GM21825 (cell line): ENCODE measurements at regions not wholly inside any gene's neighbourhood (a gene's known extent, or its start where the extent isn't known, plus 50 kb on each side); places are given as distances from the start of the nearest gene placed in this dataset.
"Not testable (repeated sequence)": the region's sequence is repeated elsewhere in the genome, so short reads cannot be mapped to it uniquely, and the experiment has no call there.

ENCODE experiments used
- ATAC-seq: cut with Tn5 transposase; IDR thresholded peaks from one replicate; pipeline ENCODE4 v1.9.1; 2021; ENCODE audit warnings: mild to moderate bottlenecking, moderate library complexity; ENCODE audit not compliant: unreplicated experiment

DNA sequence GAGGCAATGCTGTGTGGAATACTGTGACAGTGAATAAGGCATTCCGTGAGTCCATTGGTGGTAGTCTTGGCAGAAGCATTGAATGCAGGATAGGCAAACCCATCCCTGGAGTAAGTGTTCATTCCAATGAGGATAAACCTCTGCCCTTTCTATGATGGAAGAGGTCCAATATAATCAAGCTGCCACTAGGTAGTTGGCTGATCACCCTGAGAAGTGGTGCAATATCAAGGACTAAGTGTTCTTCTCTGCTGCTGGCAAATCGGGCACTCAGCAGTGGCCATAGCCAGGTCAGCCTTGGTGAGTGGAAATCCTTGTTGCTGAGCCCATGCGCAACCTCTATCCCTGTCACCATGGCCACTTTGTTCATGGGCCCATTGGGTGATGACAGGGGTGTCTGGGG lies 70.1 kb downstream of the FBXO4 start:
- ATAC-seq, result no peak

DNA sequence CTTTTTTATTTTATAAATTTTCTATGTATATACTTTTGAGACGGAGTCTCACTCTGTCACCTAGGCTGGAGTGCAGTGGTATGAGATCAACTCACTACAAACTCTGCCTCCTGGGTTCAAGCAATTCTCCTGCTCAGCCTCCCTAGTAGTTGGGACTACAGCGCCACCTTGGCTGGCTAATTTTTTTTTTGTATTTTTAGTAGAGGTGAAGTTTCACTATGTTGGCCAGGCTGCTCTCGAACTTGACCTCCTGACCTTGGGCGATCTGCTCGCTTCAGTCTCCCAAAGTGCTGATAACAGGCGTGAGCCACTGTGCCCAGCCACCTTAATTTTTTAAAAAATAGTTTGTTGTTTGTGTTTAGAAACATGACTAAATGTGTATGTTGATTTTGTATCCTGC lies 76.6 kb downstream of the FBXO4 start:
- ATAC-seq, result no peak

DNA sequence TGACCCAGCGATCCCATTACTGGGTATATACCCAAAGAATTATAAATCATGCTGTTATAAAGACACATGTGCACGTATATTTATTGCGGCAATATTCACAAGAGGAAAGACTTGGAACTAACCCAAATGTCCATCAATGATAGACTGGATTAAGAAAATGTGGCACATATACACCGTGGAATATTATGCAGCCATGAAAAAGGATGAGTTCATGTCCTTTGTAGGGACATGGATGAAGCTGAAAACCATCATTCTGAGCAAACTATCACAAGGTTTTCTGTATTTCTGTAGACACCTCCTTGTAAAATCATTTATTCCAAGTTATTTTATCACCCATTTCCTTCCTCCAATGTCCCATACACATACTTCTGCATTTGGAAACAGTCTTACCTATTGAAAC lies 78.8 kb downstream of the FBXO4 start:
- not testable (repeated sequence) for ATAC-seq

DNA sequence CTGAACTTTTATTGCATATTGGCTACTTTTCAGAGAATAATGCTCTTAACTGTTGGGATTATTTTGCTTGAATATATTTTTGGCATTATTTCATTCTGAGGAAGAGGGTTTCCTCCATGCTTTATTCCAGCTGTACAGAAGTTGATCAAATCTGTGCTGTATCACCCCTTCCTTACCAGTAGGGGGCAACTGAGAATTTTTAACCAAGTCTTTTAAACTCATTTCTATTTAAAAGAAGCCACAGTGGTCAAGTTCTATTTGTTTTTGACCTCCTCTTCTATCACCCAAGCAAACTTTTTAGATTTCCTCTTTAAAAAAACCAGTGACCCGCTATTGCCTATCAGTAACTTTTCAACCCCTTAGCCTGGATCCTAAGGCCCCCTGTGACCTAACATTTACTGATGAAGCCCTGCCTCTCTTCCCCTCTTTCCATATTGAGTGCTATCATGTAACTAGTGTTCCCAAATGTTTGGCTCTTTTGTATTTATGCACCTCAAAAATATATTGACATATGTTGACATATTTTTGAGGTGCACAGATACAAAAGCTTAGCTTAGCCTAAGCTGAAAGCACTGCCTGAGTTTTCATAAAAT lies 80.6 kb downstream of the FBXO4 start:
- ATAC-seq, result no peak

DNA sequence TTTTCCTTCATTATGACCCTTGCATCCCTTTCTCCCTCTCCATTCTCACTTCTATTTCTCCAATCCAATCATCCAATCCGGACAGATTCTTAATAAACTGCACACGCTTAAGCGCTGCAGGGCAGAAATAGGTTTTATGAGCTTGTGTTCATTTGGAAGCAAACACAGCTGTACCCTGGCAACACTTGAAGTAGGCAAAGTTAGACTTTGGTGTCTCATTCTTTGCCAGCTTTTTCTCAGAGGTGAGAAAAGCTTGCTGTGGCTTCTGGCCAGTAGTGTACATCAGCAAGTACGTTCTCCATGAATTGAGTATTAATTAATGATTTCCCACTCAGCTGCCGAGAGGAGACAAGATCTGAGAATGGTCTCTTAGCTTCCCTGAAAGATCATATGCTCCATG lies 88.5 kb downstream of the FBXO4 start:
- no peak for ATAC-seq

DNA sequence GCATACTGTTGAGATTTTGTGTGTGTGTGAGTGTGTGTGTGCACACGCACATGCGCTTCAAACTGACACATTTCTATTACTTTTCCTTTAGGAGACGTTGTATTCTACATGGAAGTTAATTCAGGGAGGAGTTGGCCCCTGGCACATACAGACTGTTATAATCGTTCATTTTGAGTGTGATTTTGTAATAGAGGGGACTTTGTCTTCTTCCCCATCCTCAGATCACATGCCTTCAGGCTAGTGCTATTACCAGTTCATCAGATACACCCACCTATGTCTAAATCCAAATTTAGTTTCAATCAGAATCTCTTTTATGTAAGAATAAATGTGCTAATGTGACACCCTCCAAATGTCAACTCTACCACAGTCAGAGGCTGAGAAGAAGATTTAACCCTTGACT lies 90.2 kb downstream of the FBXO4 start:
- no peak for ATAC-seq

DNA sequence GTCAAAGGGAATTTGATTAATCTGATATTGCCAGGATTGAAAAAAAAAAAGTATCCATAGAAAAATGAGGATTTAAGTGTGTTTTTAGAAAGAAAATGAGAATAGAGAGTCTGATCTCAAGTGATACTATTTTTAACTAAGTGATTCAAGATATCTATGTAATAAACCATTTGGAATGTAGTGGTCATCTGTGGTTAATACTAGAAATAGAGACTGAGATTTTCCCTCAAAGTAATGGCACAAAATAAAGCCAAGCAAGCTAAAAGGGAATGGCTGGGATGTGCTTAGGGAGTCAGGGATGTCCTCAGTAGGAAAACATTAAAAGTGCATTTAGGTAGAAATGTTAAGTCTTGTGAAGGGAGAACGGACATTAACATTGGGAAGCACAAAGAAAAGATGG lies 90.6 kb downstream of the FBXO4 start:
- ATAC-seq, result no peak

DNA sequence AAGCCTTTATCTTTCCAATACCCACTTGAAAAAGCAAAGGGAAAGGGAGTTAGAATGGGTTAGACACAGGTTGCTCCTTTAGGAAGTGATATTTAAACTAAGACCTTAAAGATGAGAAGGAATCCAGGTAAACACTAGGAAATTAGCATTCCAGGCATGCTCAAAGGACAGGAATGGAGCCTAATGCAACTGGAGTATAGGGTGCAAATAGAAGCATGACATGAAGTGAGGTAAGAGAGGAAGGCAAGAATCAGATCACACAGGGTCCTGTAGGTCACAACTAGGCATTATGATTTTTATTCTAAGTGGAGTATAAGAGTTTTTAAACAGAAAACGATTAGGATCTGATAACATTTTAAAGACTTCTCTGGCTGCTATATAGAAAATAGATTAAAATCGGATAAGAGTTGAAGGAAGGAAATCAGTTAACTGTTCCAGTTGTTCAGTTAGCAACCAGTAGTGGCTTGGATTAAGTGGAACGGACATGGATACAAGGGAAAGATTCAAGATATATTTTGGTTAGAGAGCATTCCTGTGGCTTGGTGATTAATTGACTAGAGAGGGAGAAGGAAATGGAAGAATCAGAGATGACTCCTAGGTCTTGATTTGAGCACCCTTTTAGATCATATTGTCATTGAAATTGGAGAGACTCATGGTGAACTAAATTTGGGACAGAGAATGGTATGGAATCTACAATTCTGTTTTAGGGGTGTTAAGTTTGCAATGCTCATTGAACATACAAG lies 95.9 kb downstream of the FBXO4 start:
- ATAC-seq, result no peak

DNA sequence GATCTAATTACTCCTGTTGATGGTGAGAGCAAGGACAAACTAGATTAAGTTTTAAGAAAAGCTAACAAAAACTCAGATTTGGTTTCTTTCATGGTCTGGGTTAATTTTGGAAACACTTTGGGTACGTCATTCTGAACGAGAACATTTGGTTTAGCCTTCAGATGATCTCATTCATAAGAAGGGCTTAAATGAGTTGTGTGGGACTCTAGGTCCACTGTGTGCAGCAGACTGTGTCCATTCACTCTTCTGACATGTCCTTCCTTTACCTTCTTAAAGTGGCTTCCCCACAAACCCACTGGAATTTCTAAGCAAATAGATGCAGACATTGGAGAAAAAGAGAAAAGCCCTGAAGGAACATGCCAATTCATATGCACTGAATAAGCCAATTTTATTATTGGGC lies 96.8 kb downstream of the FBXO4 start:
- ATAC-seq, result no peak

DNA sequence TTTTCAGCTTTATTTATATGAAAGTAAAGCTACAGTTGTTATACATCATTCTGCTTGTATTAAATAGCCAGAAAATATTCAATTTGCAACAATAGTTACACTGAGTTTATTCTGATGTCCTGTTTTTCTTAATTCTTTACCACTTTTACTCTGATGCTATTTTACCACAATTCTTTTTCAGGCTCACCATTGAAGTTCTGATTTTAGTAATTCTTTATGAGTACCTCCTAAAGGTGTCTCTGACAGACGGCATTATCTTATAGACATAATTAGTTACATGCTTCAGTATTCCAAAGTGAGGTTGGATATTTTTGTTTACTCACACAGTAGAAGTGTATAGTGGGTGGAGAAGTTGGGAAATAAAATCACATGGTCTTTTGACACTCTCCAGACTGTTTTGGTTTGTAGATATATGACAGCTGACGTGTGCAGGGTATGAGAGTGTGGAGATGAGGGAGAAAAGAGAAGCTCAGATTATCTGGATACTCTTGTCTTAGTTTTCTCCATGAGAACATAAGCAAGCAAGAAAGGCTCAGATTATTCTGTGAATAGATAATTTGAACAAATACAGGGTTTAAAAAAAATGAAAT lies 97.4 kb downstream of the FBXO4 start:
- no peak for ATAC-seq

DNA sequence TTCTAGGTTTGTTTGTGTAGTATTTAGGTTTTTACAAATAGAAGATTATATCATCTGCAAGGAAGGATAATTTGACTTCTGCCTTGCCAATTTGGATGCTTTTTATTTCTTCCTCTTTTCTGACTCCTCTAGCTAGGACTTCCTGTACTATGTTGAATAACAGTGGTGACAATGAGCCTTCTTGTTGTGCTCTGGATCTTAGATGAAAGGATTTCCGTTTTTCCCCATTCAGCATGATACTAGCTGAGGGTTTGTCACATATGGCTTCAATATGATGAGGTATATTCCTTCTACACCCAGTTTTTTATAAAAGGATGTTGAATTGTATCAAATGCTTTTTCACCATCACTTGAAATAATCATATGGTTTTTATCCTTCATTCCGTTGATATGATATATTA lies 101.4 kb downstream of the FBXO4 start:
- ATAC-seq, result no peak

DNA sequence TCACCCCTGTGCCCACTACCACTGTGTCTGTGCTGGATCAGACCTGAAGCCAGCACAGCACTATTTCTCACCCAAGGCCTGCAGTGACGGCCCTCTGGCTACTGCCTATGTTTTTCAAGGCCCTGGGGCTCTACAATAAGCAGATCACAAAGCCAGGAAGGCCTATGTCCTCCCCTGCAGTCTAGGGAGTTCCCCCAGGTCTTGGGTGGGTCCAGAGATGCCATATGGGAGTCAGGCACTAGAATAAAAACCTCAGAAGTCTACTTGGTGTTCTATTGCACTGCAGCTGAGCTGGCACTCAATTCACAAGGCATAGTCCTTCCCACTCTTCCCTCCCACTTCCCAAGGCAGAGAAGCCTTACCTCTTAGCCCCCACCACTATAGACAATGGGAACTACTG lies 107.1 kb downstream of the FBXO4 start:
- no peak for ATAC-seq

DNA sequence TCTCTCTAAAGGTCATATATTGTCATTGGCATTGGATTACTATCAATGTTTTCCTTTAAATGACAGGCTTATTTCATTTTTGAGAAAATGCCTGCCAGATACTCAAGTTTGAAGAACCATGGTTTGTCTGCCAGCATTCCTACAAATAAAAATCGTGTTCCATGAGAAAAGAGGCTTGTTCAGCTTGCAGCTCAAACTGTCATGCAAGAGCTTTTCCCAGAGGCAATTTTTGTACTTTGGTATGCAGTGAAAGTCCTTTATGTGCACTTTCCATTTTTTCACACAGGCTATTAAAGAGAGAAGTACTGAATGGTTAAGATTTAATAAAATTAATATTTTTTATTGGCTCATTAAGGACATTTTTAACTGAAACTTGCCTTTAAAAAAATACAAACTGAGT lies 110.4 kb downstream of the FBXO4 start:
- ATAC-seq, result no peak

DNA sequence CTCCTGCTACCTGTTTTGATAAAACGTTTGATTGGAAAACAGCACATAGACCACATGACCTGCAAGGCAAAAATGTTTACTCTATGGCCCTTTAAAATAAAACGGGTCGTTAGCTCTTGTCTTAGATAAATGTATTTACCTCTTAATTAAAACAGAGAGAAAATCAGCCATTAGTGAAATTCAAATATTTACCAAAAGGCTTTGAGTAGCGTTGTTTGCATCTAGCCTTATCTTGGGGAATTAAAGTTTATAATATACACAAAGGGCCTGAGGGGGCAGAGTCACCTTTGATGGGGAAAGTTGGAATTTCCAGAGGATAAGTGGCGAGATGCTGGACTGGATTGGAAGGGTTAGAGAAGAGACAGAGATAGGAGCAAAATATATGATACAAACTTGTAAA lies 111.3 kb downstream of the FBXO4 start:
- ATAC-seq, result no peak

DNA sequence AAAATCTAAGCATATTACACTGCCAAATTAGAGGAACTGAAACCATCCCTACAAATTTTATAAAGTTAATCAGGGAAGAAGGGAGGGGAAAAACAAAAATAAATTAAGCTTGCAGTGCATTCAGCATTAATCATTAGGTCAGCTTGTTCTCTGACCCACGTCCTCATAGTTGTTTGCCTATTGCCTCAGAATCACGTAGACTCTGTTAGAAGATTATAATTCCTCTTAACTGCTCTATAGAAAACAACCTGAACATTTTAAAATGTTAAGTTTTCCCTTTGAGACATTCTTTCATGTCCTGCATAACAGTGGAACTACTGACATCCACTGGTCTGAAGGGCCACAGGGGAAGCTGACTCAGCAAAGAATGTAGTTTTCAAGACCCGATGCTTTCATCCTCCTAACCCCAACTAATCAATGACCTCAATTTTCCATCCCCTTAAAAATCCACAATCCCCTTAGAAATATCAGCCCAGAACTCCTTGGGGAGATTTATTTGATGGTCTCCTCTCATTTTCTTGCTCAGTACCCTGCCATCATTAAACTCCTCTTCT lies 112.4 kb downstream of the FBXO4 start:
- no peak for ATAC-seq

DNA sequence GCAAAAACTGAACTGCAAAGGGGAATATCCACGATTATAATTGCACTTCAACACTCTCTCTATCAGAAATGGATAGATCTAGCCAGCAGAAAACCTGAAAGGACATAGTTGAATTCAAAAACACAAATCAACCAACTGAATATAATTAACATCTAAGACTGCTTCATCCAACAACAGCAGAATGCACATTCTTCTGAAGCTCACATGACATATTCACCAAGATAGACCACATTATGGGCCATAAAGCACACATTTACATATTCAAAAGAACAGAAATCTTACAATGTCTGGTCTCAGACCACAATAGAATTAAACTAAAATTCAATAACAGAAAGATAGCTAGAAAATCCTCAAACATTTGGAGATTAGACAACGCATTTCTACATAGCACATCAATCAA lies 118.3 kb downstream of the FBXO4 start:
- ATAC-seq, result no peak

DNA sequence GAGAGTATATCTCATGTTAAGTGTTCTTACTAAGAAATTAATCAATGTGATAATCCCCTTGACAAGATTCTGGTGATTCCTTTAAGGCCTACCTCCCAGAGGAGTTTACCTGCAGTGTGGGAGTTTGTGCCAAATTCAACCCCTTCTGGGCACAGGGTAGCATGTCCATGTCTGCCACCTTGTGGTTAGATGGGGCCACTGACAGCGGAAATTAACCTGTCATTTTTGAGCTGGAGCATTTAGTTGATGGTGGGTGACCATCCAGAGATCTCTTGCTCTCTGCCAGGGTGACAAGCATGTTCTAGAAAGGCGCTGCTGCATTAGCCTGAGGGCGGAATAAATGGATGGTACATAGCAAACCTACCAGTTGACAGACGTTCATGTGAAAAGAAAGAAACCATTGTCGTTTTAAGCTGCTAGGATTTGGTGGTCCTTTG lies 132.2 kb downstream of the FBXO4 start:
- peak; percentile 93 for ATAC-seq

DNA sequence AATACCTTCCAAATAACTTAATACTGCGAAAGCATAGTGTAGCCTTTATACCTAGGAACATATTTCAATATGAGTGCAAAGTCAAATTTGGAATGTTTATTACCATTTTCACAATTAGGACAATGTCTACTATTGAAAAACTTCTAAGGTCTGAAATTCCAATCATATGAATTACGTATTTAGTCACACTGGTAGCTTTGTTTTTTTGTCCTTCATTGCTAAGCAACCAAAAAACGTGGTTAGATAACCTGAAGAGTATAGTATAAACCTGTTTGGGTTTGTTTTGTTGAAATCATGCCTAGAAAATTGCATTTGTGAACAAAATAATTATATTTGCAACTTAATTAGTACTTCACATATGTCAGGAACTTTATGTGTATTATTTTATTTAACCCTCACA lies 134.2 kb downstream of the FBXO4 start:
- no peak for ATAC-seq

DNA sequence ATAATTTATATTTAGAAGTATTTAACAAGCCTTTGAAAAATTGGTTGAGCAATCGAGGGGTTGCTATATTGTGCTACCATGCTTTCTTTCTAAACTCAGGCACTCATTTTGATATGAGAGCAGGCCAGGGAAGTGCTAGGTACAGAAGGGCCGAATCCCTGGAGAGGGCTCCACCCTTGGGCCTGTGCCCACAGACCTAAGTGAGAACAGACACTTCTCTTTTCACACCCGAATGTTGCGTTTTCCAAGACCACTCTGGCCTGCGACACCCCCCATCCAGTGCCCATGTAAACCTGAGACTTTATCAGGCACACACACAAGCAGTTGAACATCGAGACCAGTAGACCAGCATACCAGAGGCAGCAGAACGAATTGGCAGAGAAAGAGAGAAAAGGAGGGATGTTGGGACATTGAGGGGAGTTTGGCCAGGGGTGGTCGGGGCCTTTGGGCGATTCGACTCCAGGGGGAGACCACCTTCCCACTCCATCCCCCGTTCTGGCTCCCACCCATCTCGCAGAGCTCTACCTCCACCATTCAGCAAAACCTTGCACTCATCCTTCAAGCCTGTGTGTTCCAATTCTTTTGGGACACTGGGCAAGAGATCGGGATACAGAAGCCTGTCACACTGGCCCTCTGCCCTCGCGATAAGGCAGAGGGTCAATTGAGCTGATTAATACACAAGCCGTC lies 134.8 kb downstream of the FBXO4 start:
- ATAC-seq, result no peak

DNA sequence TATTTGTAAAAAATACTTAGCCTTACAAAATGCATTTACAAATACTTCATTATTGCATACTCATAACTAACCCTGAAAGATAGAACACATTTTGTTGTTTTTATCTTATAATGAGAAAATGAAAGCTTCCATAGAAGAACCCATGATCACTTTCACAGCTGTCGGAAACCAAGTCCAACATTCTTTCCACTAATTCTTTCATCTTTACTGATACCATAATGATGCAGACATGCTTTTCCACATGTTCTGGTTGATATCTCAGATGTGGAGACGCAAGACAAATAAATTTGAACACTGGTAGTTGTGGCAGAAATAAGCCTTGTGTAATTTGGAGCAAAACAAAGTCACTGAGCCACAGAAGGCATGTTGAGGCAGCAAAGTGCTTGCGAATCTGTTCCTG lies 136.0 kb downstream of the FBXO4 start:
- ATAC-seq, result no peak

DNA sequence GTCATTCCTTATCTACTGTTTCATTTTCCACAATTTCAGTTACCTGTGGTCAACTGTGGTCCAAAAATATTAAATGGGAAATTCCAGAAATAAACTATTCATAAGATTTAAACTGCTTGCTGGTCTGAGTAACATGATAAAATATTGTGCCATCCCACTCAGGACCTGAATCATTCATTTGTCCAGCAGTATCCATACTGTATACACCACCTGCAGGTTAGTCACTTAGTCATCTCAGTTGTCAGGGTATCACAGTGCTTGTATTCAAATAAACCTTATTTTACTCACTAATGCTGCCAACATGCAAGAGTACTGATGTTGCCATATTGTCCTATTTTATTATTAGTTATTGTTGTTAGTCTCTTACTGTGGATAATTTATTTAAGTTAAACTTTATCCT lies 139.7 kb downstream of the FBXO4 start:
- no peak for ATAC-seq

DNA sequence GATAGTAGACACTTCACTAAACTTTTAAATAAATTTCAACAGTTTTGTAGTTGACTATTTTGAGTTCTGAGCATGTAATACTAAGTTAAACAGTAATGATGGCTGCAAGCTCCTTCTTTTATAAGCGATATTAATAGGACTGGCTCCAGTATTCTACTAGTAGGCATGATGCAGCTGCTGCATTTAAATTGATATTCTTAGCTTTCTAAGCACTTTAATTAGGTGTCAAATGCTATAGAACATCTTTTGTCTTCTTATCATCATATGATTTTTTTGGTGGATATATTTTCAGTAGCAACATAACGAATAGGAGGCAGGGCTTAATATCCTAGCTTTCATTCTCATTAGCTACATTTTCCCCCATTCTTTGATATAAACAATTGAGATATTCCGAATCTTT lies 141.1 kb downstream of the FBXO4 start:
- ATAC-seq, result no peak
